Thyroid gland (tissue), 4 donors: ENCODE measurements at regions not wholly inside any gene's neighbourhood (a gene's known extent, or its start where the extent isn't known, plus 50 kb on each side); places are given as distances from the start of the nearest gene placed in this dataset.

Experiments used
- DNase-seq, 2 donors: peaks; one replicate each; pipeline ENCODE4 v3.0.0-alpha.2; 2019
- H3K27ac ChIP-seq, 3 donors: fragments of 200-600 bp; sonication (generic); 1 replicate in 2 of 3; 2 replicates in 1 of 3; pipeline ENCODE4 v1.5.1; 2016 to 2019; ENCODE audit warnings: mild to moderate bottlenecking in 1 of 3, moderate library complexity in 1 of 3
- H3K27me3 ChIP-seq: fragments of 200-600 bp; sonication (generic); one replicate; pipeline ENCODE4 v1.5.1; 2019
- H3K36me3 ChIP-seq, 2 donors: fragments of 200-600 bp; sonication (generic); one replicate each; pipeline ENCODE4 v1.5.1; 2016 to 2019
- H3K4me1 ChIP-seq, 2 donors: fragments of 200-600 bp; sonication (generic); one replicate each; pipeline ENCODE4 v1.5.1; 2017 to 2019
- H3K4me3 ChIP-seq, 3 donors: fragments of 200-600 bp; sonication (generic); replicated peaks in 1 of 3; 1 replicate in 2 of 3; 2 replicates in 1 of 3; pipeline ENCODE4 v1.5.1; 2016; ENCODE audit warnings: mild to moderate bottlenecking in 1 of 3
- H3K9me3 ChIP-seq: fragments of 200-600 bp; sonication (generic); one replicate; pipeline ENCODE4 v1.5.1; 2017
- POLR2A ChIP-seq, 2 donors: fragments of 450-650 bp; IDR thresholded peaks; one replicate each; pipeline ENCODE4 v1.6.1; 2017; ENCODE audit warnings: antibody characterized with exemption in 2 of 2, mild to moderate bottlenecking in 2 of 2, moderate library complexity in 1 of 2
- WGBS, 2 donors: methylation state at CpG; one replicate each; pipeline ENCODE4 v1.1.5; 2017; 5-methylcytosine and 5-hydroxymethylcytosine counted together
- intact Hi-C: fragments of 100-400 bp; cut with DNase I; formaldehyde crosslinking; loops from one replicate; pipeline ENCODE4 v1.15.1; 2023
- TF ChIP-seq, protein P1 (sequence below), 6 experiments: fragments of 200-600 bp in 3 of 6; fragments of 450-650 bp in 3 of 6; sonication (generic) in 3 of 6; IDR thresholded peaks; one replicate each; pipeline ENCODE4 v1.5.1; 2016 to 2019; ENCODE audit warnings: antibody characterized with exemption in 6 of 6, mild to moderate bottlenecking in 2 of 6, inconsistent platforms in 1 of 6, moderate library complexity in 1 of 6

- Histone ChIP-seq H3K9me3 (no peaks in the 10 kb centered on the region), H3K27me3 (no peaks in the 10 kb centered on the region), H3K36me3 (no peaks in the 10 kb centered on the region), H3K4me3 (no peak overlapping the region), H3K27ac (no peak overlapping the region), H3K4me1 (no peaks in the 10 kb centered on the region)
- intact Hi-C loops, result no loop called here
- DNase-seq, result no peak
- no peak for TF ChIP-seq POLR2A (IDR thresholded peaks at IDR 0.05)
- TF ChIP-seq, protein P1, sequence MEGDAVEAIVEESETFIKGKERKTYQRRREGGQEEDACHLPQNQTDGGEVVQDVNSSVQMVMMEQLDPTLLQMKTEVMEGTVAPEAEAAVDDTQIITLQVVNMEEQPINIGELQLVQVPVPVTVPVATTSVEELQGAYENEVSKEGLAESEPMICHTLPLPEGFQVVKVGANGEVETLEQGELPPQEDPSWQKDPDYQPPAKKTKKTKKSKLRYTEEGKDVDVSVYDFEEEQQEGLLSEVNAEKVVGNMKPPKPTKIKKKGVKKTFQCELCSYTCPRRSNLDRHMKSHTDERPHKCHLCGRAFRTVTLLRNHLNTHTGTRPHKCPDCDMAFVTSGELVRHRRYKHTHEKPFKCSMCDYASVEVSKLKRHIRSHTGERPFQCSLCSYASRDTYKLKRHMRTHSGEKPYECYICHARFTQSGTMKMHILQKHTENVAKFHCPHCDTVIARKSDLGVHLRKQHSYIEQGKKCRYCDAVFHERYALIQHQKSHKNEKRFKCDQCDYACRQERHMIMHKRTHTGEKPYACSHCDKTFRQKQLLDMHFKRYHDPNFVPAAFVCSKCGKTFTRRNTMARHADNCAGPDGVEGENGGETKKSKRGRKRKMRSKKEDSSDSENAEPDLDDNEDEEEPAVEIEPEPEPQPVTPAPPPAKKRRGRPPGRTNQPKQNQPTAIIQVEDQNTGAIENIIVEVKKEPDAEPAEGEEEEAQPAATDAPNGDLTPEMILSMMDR (IDR thresholded peaks at IDR 0.05), result no peak
- 71 to 82% methylated on average over 2 of the region's 2 CpGs for WGBS, 2 donors
These were observed 56.9 kb upstream of the INTU start for GRCh38 chr4:127575888-127576287.

DNA sequence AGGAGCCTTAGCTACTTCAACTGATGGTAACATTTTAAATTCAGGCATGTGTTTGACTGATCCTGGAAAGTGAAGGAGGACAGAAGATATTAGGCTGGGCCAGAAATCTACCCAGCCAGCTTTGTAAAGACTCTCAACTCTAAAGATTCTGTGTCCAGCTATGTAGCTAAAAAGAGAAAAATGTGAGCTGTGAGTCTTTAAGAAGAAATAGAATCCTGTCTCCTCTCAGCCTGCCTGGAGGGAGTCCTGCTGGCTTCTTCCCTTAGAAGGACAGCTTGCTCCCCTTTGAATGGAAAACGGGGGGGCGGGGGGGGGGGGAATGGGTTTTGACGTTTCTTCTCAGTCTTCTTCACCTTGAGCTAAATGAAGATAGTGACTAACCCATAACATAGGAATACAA is 54.3 kb upstream of the INTU start:
- 61 to 68% methylated on average over 3 of the region's 3 CpGs for WGBS, 2 donors
- Histone ChIP-seq H3K4me1 (no peaks in the 10 kb centered on the region), H3K4me3 (no peak overlapping the region), H3K27me3 (no peaks in the 10 kb centered on the region), H3K36me3 (no peaks in the 10 kb centered on the region), H3K27ac (no peak overlapping the region), H3K9me3 (no peaks in the 10 kb centered on the region)
- TF ChIP-seq, protein P1 (IDR thresholded peaks at IDR 0.05), result no peak
- TF ChIP-seq POLR2A (IDR thresholded peaks at IDR 0.05), result no peak
- intact Hi-C loops, result no loop called here
- DNase-seq, result no peak

- WGBS, 2 donors, result 83 to 94% methylated on average over 7 of the region's 7 CpGs
- no peaks in the 10 kb centered on the region for H3K9me3 ChIP-seq
- no peak overlapping the region for H3K27ac ChIP-seq
- H3K36me3 ChIP-seq, result no peaks in the 10 kb centered on the region
- no peaks in the 10 kb centered on the region for H3K4me1 ChIP-seq
- no peak overlapping the region for H3K4me3 ChIP-seq
- DNase-seq, result no peak
- TF ChIP-seq, protein P1 (IDR thresholded peaks at IDR 0.05), result no peak
- no peak for TF ChIP-seq POLR2A (IDR thresholded peaks at IDR 0.05)
- H3K27me3 ChIP-seq, result no peaks in the 10 kb centered on the region
- intact Hi-C loops, result no loop called here
These were observed 53.8 kb upstream of the INTU start for GRCh38 chr4:127578967-127579366.

- Histone ChIP-seq H3K27me3 (no peaks in the 10 kb centered on the region), H3K4me1 (no peaks in the 10 kb centered on the region), H3K27ac (no peak overlapping the region), H3K9me3 (no peaks in the 10 kb centered on the region), H3K4me3 (no peak overlapping the region), H3K36me3 (no peaks in the 10 kb centered on the region)
- WGBS, 2 donors, result 95 to 100% methylated on average over 8 to 12 of the region's 12 CpGs
- TF ChIP-seq, protein P1 (IDR thresholded peaks at IDR 0.05), result no peak
- no peak for TF ChIP-seq POLR2A (IDR thresholded peaks at IDR 0.05)
- DNase-seq, result no peak
- intact Hi-C loops, result no loop called here
These were observed 52.9 kb upstream of the INTU start for GRCh38 chr4:127579821-127580220.

DNA sequence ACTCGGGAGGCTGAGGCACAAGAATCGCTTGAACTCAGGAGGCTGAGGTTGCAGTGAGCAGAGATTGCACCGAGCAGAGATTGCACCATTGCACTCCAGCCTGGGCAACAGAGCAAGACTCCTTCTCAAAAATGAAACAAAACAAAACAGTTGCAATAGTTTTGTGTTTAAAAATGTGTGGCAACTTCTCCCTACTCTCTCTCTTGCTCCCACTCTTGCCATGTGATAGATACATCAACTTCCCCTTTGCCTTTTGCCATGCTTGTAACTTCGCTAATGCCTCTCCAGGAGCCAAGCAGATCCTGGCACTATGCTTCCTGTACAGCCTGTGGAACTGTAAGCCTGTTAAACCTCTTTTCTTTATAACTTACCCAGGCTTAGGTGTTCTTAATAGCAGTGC is 52.5 kb upstream of the INTU start:
- H3K4me3 ChIP-seq, result no peak overlapping the region
- intact Hi-C loops, result no loop called here
- no peaks in the 10 kb centered on the region for H3K36me3 ChIP-seq
- H3K9me3 ChIP-seq, result no peaks in the 10 kb centered on the region
- H3K4me1 ChIP-seq, result no peaks in the 10 kb centered on the region
- no peaks in the 10 kb centered on the region for H3K27me3 ChIP-seq
- H3K27ac ChIP-seq, result no peak overlapping the region
- no peak for DNase-seq
- TF ChIP-seq, protein P1 (IDR thresholded peaks at IDR 0.05), result no peak
- no peak for TF ChIP-seq POLR2A (IDR thresholded peaks at IDR 0.05)
- WGBS, 2 donors, result 88 to 93% methylated on average over 4 of the region's 4 CpGs
